ENCODE measurements at regions not wholly inside any gene's neighbourhood (a gene's known extent, or its start where the extent isn't known, plus 50 kb on each side); places are given as distances from the start of the nearest gene placed in this dataset.

DNA sequence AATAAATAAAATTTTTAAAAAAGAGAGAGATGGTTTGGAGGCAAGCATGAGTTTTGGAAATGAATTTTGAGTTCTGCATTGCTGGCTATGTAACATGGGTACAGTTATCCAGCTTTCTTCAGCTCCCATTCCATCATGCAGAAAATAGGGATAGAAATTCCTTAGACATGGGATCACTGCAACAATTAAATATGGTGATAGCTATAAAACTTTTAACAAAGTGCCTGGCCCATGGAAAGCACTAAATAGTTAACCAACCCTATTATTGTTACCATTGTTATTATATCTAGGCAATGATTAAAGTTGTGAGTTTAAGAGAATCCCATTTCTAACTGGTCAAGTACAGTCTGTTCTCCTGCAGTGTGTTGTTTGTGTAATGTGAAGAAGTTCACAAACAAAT lies 115.4 kb upstream of the GAS1 start:
- no peak for DNase-seq
- Histone ChIP-seq H3K79me2 (ENCODE audit: insufficient read depth, low read length) (no peaks in the 10 kb centered on the region; the same call in 1 of the 2 replicates), H3K79me1 (ENCODE audit: insufficient read depth, low read depth, low read length, poor library complexity, severe bottlenecking) (no peaks in the 10 kb centered on the region), H3K23me2 (ENCODE audit: insufficient read length, low read depth, low read length, poor library complexity, severe bottlenecking) (no peaks in the 10 kb centered on the region), H3K14ac (ENCODE audit: insufficient read depth, low read length) (no peak overlapping the region), H2AFZ (ENCODE audit: low read length) (no peak overlapping the region), H3K4me2 (ENCODE audit: insufficient read depth, insufficient read length, low read length) (no peak overlapping the region), H3K18ac (ENCODE audit: insufficient read length, low read depth, low read length) (no peak overlapping the region), H3K27me3 (ENCODE audit: insufficient read depth, low read length) (no peaks in the 10 kb centered on the region), H4K20me1 (ENCODE audit: control insufficient read depth, insufficient read depth, insufficient read length) (no peaks in the 10 kb centered on the region), H4K8ac (replicated peaks; ENCODE audit: insufficient read length, low read depth, low read length) (no peak overlapping the region), H2BK5ac (ENCODE audit: insufficient read length, low read length) (no peak overlapping the region), H2BK15ac (ENCODE audit: low read depth, low read length) (no peak overlapping the region), H3K9me3 (ENCODE audit: control insufficient read depth, low read depth, low read length) (no peaks in the 10 kb centered on the region), H2BK20ac (ENCODE audit: low read depth, low read length, poor library complexity, severe bottlenecking) (no peak overlapping the region), H2BK120ac (ENCODE audit: low read depth, low read length, poor library complexity, severe bottlenecking) (no peak overlapping the region), H3K4me1 (ENCODE audit: insufficient read depth, low read length) (no peaks in the 10 kb centered on the region), H3K9ac (ENCODE audit: extremely low read depth, insufficient read length, low read length) (no peak overlapping the region), H3K23ac (ENCODE audit: insufficient read length, low read depth, low read length) (no peak overlapping the region), H4K5ac (ENCODE audit: insufficient read length, low read depth, low read length) (no peak overlapping the region), H2BK12ac (ENCODE audit: insufficient read length, low read depth, low read length) (no peak overlapping the region), H3K27ac (ENCODE audit: insufficient read length, low read depth, low read length) (no peak overlapping the region), H3T11ph (ENCODE audit: low read length) (no peak overlapping the region), H3K56ac (ENCODE audit: insufficient read length, low read depth, low read length) (no peak overlapping the region), H3K4ac (ENCODE audit: low read depth, low read length) (no peak overlapping the region), H4K91ac (ENCODE audit: insufficient read length, low read depth, low read length) (no peak overlapping the region), H2AK5ac (ENCODE audit: insufficient read length, low read length) (no peak overlapping the region)
- Mint-ChIP-seq H3K36me3 (ENCODE audit: insufficient read depth in 1 of 3, low read depth in 3 of 3) (no peaks in the 10 kb centered on the region), H3K9me3 (no peaks in the 10 kb centered on the region; a peak in 1 of 5 replicates), H3K27me3 (ENCODE audit: low read depth) (0 out of 2 replicates have a peak, but pooled peaks cover 1% of the 10 kb centered on the region), H3K4me3 (no peak overlapping the region), H3K27ac (no peak overlapping the region), H3K4me1 (no peaks in the 10 kb centered on the region)
- no peak for TF ChIP-seq CTCF (conservative IDR thresholded peaks at IDR 0.05)
